ENCODE measurements at regions not wholly inside any gene's neighbourhood (a gene's known extent, or its start where the extent isn't known, plus 50 kb on each side); places are given as distances from the start of the nearest gene placed in this dataset.
"Not testable (repeated sequence)": the region's sequence is repeated elsewhere in the genome, so short reads cannot be mapped to it uniquely, and the experiment has no call there.

- no peak for DNase-seq (ENCODE audit: low read depth in 4 of 4, low spot score in 2 of 4)
Measured at GRCh38 chr5:52139888-52140615, 647.7 kb upstream of the ITGA1 start.

GRCh38 chr5:52148679-52149078 is 639.0 kb upstream of the ITGA1 start:
- no peak for DNase-seq (ENCODE audit: low read depth in 4 of 4, low spot score in 2 of 4)

DNA sequence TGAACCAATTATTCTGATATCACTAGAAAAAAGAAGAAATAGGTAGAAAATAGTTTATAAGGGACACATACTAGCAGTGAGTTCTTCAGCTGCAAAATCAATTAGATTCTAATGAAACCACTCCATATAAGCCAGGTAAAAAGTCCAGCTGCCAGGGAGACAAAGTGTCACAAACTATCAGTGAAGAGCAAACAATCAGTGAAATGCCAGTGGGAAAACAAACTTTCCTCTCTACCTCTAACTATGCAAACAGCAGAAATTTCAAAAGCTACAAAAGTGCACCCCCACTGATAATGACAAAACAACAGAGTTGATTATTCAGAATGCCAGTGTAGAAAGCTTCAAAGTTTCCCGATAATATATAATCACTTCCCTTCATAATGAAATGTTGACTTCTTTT is 637.2 kb upstream of the ITGA1 start:
- DNase-seq (ENCODE audit: low read depth in 4 of 4, low spot score in 2 of 4) = no peak

GRCh38 chr5:52156809-52157208 is 630.9 kb upstream of the ITGA1 start:
- not testable (repeated sequence) for DNase-seq (ENCODE audit: low read depth in 4 of 4, low spot score in 2 of 4)

GRCh38 chr5:52165806-52166205 is 621.9 kb upstream of the ITGA1 start:
- DNase-seq (ENCODE audit: low read depth in 4 of 4, low spot score in 2 of 4) = not testable (repeated sequence)

GRCh38 chr5:52173133-52173532 is 614.6 kb upstream of the ITGA1 start:
- DNase-seq (ENCODE audit: low read depth in 4 of 4, low spot score in 2 of 4) = no peak

GRCh38 chr5:52177193-52177592 is 610.5 kb upstream of the ITGA1 start:
- no peak for DNase-seq (ENCODE audit: low read depth in 4 of 4, low spot score in 2 of 4)

- DNase-seq (ENCODE audit: low read depth in 4 of 4, low spot score in 2 of 4) = no peak
Measured at GRCh38 chr5:52181403-52181802, 606.3 kb upstream of the ITGA1 start.

- no peak for DNase-seq (ENCODE audit: low read depth in 4 of 4, low spot score in 2 of 4)
Measured at GRCh38 chr5:52190737-52191136, 597.0 kb upstream of the ITGA1 start.

DNA sequence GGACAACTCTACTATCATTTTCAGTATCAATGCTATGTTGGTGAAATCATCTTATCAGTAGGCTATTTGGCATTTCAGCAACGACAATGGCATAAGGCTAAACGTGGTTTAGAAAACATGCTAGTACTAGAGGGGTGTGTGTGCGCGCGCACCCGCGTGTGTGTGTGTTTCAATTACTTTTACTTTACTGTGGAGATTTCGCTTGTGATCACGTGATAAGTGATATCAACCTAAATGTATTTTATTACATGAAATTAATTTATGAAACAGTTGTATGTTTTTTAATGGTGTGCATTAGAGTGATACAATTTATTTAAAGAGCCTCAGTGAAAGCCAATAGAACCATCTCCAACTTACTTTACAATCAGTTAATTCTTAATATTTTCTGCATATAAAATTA is 587.9 kb upstream of the ITGA1 start:
- no peak for DNase-seq (ENCODE audit: low read depth in 4 of 4, low spot score in 2 of 4)

DNA sequence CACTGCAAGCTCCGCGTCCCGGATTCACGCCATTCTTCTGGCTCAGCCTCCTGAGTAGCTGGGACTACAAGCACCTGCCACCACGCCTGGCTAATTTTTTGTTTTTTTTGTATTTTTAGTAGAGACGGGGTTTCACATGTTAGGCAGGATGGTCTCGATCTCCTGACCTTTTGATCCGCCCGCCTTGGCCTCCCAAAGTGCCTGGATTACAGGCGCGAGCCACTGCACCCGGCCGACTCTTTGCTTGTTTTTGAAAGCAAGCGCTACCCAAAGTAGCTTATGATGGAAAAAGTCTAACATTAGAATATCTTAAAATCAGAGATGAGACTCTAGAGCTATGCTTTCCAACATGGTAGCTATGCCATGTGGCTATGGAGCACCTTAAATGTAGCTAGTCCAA is 585.5 kb upstream of the ITGA1 start:
- DNase-seq (ENCODE audit: low read depth in 4 of 4, low spot score in 2 of 4) = no peak

DNA sequence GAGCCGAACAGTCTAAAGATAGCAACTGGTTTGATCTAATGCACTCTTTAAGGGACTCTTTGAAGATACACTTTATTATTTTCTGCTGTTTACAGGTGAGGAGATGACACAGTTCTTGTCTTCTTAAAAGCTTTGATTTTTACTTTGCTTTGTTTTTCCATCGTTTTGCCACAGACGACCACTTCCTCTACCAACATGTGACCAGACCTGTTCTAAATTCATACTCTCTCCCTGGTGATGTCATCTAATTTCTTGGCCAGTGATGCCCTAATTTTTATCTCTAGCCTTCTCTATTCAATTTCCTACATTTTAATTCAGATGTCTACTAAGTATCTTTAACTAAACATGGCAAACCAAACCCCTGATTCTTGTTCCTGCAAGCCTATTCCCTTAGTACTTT is 583.4 kb upstream of the ITGA1 start:
- no peak for DNase-seq (ENCODE audit: low read depth in 4 of 4, low spot score in 2 of 4)
